ENCODE measurements at regions not wholly inside any gene's neighbourhood (a gene's known extent, or its start where the extent isn't known, plus 50 kb on each side); places are given as distances from the start of the nearest gene placed in this dataset. TPM values are rescaled to one million over a fixed set of nuclear protein-coding genes. Genes with fewer than 3 reads are reported as not detected.
"Not testable (repeated sequence)": the region's sequence is repeated elsewhere in the genome, so short reads cannot be mapped to it uniquely, and the experiment has no call there.

GRCh38 chr5:1597093-1597473 is 73.3 kb upstream of the LPCAT1 start:
- not testable (repeated sequence) for DNase-seq (ENCODE audit: low read depth)

DNA sequence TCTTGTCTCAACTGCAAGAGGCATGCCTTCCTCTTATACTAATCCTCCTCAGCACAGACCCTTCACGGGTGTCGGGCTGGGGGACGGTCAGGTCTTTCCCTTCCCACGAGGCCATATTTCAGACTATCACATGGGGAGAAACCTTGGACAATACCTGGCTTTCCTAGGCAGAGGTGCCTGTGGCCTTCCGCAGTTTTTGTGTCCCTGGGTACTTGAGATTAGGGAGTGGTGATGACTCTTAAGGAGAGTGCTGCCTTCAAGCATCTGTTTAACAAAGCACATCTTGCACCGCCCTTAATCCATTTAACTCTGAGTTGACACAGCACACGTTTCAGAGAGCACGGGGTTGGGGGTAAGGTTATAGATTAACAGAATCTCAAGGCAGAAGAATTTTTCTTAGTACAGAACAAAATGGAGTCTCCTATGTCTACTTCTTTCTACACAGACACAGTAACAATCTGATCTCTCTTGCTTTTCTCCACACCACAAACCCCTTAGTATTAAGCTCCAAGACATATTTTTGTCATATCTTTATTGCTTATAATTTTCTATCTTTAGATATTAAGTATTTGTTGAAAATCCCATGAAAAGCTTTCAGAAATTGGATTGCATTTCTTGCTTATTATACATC is 72.8 kb upstream of the LPCAT1 start:
- not testable (repeated sequence) for DNase-seq (ENCODE audit: low read depth)

- no peak for DNase-seq (ENCODE audit: low read depth)
Measured at GRCh38 chr5:1594357-1595106, 70.8 kb upstream of the LPCAT1 start.

GRCh38 chr5:1593903-1594356 is 70.2 kb upstream of the LPCAT1 start:
- DNase-seq (ENCODE audit: low read depth), result no peak

DNA sequence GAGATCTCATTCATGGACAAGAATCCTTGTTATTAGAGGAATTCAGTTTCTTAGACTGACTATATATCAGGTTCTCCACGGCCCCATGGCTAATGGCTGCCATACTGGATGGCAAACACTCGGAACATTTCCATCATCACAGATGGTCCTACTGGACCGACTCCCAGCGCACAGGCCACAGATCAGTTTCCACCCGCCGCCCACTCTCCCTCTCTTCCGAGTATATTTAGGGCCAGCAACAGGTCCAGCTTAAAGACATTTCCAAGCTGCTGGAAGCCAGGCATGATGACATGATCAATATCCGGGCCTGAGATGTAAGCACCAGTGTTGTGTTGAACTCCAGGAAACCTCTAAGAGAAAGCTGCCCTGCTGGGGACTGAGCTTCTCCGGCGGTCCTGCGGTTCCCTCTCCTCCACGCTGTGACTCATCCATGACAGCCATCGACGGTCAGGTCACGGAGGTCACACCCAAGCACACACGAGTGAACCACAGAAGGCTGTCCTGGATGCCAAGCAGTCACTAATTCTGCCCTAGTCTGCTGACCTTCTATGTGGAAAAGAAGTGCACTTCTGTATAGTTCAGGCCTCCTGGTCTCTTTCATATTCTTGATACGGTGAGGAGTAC is 64.4 kb upstream of the LPCAT1 start:
- DNase-seq (ENCODE audit: low read depth), result not testable (repeated sequence)

GRCh38 chr5:1583081-1583875 is 59.5 kb upstream of the LPCAT1 start:
- not testable (repeated sequence) for DNase-seq (ENCODE audit: low read depth)

GRCh38 chr5:1579389-1579788 is 55.6 kb upstream of the LPCAT1 start:
- DNase-seq (ENCODE audit: low read depth), result not testable (repeated sequence)

DNA sequence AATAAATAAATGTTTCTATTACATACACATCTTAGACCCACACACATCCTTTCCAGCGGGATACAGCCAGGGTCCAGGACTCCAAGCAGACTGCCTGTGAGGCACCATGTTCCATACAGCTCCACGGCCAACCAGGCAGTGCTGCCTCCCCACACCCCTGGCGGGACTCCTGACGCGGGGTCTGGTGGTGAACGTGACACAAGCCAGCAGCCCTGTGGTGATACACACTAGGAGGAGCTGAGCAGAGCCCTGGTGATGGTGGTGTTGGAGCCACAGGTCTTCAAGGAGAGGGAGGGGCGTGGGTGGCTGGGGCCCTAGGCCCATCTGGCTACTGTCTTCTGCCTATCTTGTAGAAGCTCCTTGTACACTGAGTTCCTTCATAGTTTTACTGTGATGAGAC is 53.1 kb upstream of the LPCAT1 start:
- not testable (repeated sequence) for DNase-seq (ENCODE audit: low read depth)

GRCh38 chr5:1575991-1576714 is 52.4 kb upstream of the LPCAT1 start:
- DNase-seq (ENCODE audit: low read depth), result not testable (repeated sequence)

DNA sequence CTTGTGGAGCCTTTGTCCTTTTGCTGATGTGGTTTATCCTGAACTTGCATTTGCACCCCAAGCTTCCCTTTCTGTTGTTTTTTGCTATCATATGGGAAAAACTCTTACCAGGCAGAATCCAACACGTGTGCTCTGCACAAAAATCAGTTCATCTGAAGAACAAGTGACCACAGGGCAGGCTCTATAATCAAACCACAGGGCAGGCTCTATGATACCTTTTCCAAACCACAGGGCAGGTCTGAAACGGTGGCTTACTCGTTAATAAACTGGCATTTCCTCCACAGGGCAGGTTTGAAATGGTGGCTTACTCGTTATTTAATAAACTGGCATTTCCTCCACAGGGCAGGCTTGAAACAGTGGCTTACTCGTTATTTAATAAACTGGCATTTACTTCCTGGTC is 51.7 kb upstream of the LPCAT1 start:
- DNase-seq (ENCODE audit: low read depth), result not testable (repeated sequence)

GRCh38 chr5:1574023-1574318 is 50.2 kb upstream of the LPCAT1 start:
- not testable (repeated sequence) for DNase-seq (ENCODE audit: low read depth)

DNA sequence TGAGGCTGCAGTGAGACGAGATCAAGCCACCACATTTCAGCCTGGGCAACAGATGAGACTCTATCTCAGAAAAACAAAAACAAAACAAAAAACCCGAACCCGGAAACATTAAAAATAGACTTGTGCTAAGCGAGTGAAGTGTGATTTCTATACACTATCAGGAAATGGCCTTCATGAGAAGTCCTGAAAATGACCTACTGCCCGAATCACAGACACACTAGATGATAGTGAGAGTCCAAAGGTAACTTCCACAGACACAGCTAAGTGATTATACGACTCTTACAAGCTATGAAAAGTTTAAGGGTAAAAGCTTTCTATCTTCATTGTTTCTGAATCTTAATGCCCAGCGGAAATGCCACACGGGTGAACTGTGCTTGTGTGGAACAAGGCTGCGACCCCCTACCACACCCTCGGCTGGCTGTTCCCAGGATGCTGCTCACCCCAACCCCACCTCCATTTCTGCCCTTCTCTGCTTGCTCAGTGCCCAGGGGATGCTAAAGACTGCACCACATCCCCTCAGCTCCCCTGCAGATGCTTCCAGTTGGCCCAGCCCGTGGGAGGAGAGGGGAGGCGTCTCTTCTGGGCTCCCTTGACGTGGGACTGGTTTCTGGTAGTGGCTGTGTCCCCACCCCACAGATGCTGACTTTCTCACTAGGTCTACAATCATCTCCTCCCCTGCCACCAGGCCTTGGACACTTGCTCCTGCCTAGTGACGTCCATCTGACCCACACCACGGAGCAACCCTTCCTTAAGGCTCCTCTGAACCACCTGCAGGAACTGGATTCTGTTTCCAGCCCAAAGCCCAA is 49.7 kb upstream of the LPCAT1 start:
- not testable (repeated sequence) for DNase-seq (ENCODE audit: low read depth)

Small RNA genes lying in the stretch of these regions (microRNA-seq; reads per million reads assigned to microRNA genes)
- not detected for gene MIR4277

Measured in myocyte (in vitro differentiated cells).